K562 (cell line): ENCODE measurements at regions not wholly inside any gene's neighbourhood (a gene's known extent, or its start where the extent isn't known, plus 50 kb on each side); places are given as distances from the start of the nearest gene placed in this dataset.

Source experiments
- ESRRB ChIP-seq: fragments of 250-450 bp; sonication (Bioruptor Pico); IDR thresholded peaks from 2 replicates; pipeline ENCODE4 v1.5.0; 2020; ENCODE audit warnings: mild to moderate bottlenecking, moderate library complexity, borderline replicate concordance
- MBD2 ChIP-seq: sonication (generic); IDR thresholded peaks from 2 replicates; pipeline ENCODE4 v1.6.1; 2016; ENCODE audit warnings: low read depth, borderline replicate concordance
- MTA3 ChIP-seq: fragments of 450-650 bp; formaldehyde crosslinking; IDR thresholded peaks from 2 replicates; pipeline ENCODE4 v1.6.1; 2017; ENCODE audit warnings: mild to moderate bottlenecking, borderline replicate concordance
- MYC ChIP-seq, 2 experiments: fragments of 250-450 bp in 1 of 2; sonication (Bioruptor Pico) in 1 of 2; IDR thresholded peaks; 2 replicates each; pipeline versions ENCODE4 v1.5.1 to v1.6.1; 2012 to 2021; ENCODE audit warnings: low read depth in 2 of 2, borderline replicate concordance in 1 of 2, improper control_type of control experiment in 1 of 2, low read length in 1 of 2, mild to moderate bottlenecking in 1 of 2, moderate library complexity in 1 of 2
- NR2C2 ChIP-seq, 2 experiments: fragments of 200-800 bp in 1 of 2; sonication (Bioruptor generic) in 1 of 2; sonication (generic) in 1 of 2; formaldehyde crosslinking in 1 of 2; IDR thresholded peaks; 2 replicates each; pipeline versions ENCODE4 v1.6.1 to v1.8.0; 2016 to 2022; ENCODE audit warnings: mild to moderate bottlenecking in 1 of 2, missing compliant biosample characterization in 1 of 2, missing genetic modification characterization in 1 of 2, missing genetic modification reagents in 1 of 2
- POLR2AphosphoS5 ChIP-seq: IDR thresholded peaks from 2 replicates; pipeline ENCODE4 v1.6.1; 2011; ENCODE audit warnings: mild to moderate bottlenecking, low read depth, low read length, moderate library complexity; ENCODE audit not compliant: control insufficient read depth, insufficient read depth
- TF ChIP-seq, protein P1 (sequence below), 3 experiments: IDR thresholded peaks in 2 of 3; conservative IDR thresholded peaks in 1 of 3; 2 replicates each; pipeline ENCODE4 v1.5.1; 2011 to 2012; ENCODE audit warnings: low read length in 3 of 3, mild to moderate bottlenecking in 3 of 3, control low read depth in 2 of 3, improper control_type of control experiment in 1 of 3, inconsistent platforms in 1 of 3, low read depth in 1 of 3, mixed read lengths in 1 of 3, moderate library complexity in 1 of 3; ENCODE audit not compliant: insufficient read depth in 2 of 3
- TF ChIP-seq, protein P2 (sequence below): fragments of 250-450 bp; sonication (Bioruptor Pico); IDR thresholded peaks from 2 replicates; pipeline ENCODE4 v1.8.0; 2021; ENCODE audit warnings: moderate library complexity, mild to moderate bottlenecking, inconsistent platforms

DNA sequence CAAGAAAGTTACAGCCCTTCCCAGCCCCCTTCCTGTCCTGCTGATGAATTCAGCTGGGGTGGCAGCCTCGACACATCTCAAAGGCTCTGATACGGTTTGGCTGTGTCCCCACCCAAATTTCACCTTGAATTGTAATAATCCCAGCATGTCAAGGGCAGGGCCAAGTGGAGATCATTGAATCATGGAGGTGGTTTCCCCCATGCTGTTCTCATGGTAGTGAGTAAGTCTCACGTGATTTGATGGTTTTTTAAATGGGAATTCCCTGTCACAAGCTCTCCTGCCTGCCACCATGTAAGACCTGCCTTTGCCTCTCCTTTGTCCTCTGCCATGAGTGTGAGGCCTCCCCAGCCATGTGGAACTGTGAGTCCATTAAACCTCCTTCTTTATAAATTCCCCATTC is 163.2 kb upstream of the FOXF1 start:
- TF ChIP-seq MTA3 (no peak), MYC (IDR thresholded peaks at IDR 0.05; ENCODE audit: low read depth, low read length) (no peak), MYC (CRISPR knock-in tag; IDR thresholded peaks at IDR 0.05; ENCODE audit: borderline replicate concordance, low read depth) (no peak), MBD2 (no peak), POLR2AphosphoS5 (no peak), NR2C2 (CRISPR knock-in tag; IDR thresholded peaks at IDR 0.05) (no peak), NR2C2 (tag; IDR thresholded peaks at IDR 0.05) (no peak), ESRRB (CRISPR knock-in tag) (no peak)
- TF ChIP-seq, protein P1, sequence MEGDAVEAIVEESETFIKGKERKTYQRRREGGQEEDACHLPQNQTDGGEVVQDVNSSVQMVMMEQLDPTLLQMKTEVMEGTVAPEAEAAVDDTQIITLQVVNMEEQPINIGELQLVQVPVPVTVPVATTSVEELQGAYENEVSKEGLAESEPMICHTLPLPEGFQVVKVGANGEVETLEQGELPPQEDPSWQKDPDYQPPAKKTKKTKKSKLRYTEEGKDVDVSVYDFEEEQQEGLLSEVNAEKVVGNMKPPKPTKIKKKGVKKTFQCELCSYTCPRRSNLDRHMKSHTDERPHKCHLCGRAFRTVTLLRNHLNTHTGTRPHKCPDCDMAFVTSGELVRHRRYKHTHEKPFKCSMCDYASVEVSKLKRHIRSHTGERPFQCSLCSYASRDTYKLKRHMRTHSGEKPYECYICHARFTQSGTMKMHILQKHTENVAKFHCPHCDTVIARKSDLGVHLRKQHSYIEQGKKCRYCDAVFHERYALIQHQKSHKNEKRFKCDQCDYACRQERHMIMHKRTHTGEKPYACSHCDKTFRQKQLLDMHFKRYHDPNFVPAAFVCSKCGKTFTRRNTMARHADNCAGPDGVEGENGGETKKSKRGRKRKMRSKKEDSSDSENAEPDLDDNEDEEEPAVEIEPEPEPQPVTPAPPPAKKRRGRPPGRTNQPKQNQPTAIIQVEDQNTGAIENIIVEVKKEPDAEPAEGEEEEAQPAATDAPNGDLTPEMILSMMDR (IDR thresholded peaks at IDR 0.05 in 2 of 3, conservative IDR thresholded peaks at IDR 0.05 in 1 of 3; ENCODE audit: insufficient read depth in 2 of 3, low read depth in 1 of 3, low read length in 3 of 3), result no peak
- TF ChIP-seq, protein P2, sequence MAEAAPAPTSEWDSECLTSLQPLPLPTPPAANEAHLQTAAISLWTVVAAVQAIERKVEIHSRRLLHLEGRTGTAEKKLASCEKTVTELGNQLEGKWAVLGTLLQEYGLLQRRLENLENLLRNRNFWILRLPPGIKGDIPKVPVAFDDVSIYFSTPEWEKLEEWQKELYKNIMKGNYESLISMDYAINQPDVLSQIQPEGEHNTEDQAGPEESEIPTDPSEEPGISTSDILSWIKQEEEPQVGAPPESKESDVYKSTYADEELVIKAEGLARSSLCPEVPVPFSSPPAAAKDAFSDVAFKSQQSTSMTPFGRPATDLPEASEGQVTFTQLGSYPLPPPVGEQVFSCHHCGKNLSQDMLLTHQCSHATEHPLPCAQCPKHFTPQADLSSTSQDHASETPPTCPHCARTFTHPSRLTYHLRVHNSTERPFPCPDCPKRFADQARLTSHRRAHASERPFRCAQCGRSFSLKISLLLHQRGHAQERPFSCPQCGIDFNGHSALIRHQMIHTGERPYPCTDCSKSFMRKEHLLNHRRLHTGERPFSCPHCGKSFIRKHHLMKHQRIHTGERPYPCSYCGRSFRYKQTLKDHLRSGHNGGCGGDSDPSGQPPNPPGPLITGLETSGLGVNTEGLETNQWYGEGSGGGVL (CRISPR knock-in tag), result no peak
